GM23338 (cell line): ENCODE measurements at regions not wholly inside any gene's neighbourhood (a gene's known extent, or its start where the extent isn't known, plus 50 kb on each side); places are given as distances from the start of the nearest gene placed in this dataset.

Experiments
- ATAC-seq: fragments of 200-7000 bp; cut with Tn5 transposase; 3 replicates; pipeline ENCODE4 v1.9.1; 2020
- DNase-seq: peaks from one replicate; pipeline ENCODE4 v3.0.0-alpha.2; 2015; ENCODE audit warnings: low spot score
- H2AFZ ChIP-seq: fragments of 200-600 bp; sonication (generic); 2 replicates; pipeline ENCODE4 v1.8.0; 2016; ENCODE audit warnings: antibody characterized with exemption, mild to moderate bottlenecking, moderate library complexity
- H3F3A ChIP-seq: fragments of 200-600 bp; sonication (generic); replicated peaks from 2 replicates; pipeline ENCODE4 v1.8.0; 2017; ENCODE audit warnings: antibody characterized with exemption, mixed run types, low read depth
- H3K27ac ChIP-seq: fragments of 200-600 bp; sonication (generic); 2 replicates; pipeline ENCODE4 v1.6.1; 2016; ENCODE audit warnings: low read depth
- H3K27me3 ChIP-seq: fragments of 200-600 bp; sonication (generic); 2 replicates; pipeline ENCODE4 v1.8.0; 2016; ENCODE audit warnings: mild to moderate bottlenecking, mixed run types, moderate library complexity; ENCODE audit not compliant: insufficient read depth
- H3K36me3 ChIP-seq: fragments of 200-600 bp; sonication (generic); 2 replicates; pipeline ENCODE4 v1.8.0; 2016; ENCODE audit warnings: mild to moderate bottlenecking; ENCODE audit not compliant: insufficient read depth
- H3K4me1 ChIP-seq: fragments of 200-600 bp; sonication (generic); 2 replicates; pipeline ENCODE4 v1.8.0; 2016; ENCODE audit warnings: mild to moderate bottlenecking, moderate library complexity; ENCODE audit not compliant: insufficient read depth
- H3K4me2 ChIP-seq: fragments of 200-600 bp; sonication (generic); 2 replicates; pipeline ENCODE4 v1.7.1; 2017; ENCODE audit warnings: mixed run types
- H3K4me3 ChIP-seq: fragments of 200-600 bp; sonication (generic); 2 replicates; pipeline ENCODE4 v1.6.1; 2016; ENCODE audit warnings: mixed run types
- H3K79me2 ChIP-seq: fragments of 200-600 bp; sonication (generic); replicated peaks from 2 replicates; pipeline ENCODE4 v1.8.0; 2017; ENCODE audit warnings: mild to moderate bottlenecking; ENCODE audit not compliant: insufficient read depth
- H3K9me2 ChIP-seq: fragments of 200-600 bp; sonication (generic); 2 replicates; pipeline ENCODE4 v1.8.0; 2017; ENCODE audit not compliant: insufficient read depth
- H4K20me1 ChIP-seq: fragments of 200-600 bp; sonication (generic); replicated peaks from 2 replicates; pipeline ENCODE4 v1.8.0; 2017; ENCODE audit warnings: mild to moderate bottlenecking; ENCODE audit not compliant: insufficient read depth
- H3K27ac Mint-ChIP-seq: 2 replicates; pipeline ENCODE4 v1.8.0; 2020; ENCODE audit warnings: inconsistent platforms, mild to moderate bottlenecking, moderate library complexity, mixed read lengths
- H3K27me3 Mint-ChIP-seq: 3 replicates; pipeline ENCODE4 v1.8.0; 2022; ENCODE audit warnings: low read depth, mild to moderate bottlenecking, moderate library complexity, mixed read lengths, inconsistent platforms; ENCODE audit not compliant: insufficient read depth, poor library complexity
- H3K36me3 Mint-ChIP-seq: 3 replicates; pipeline ENCODE4 v1.8.0; 2021; ENCODE audit warnings: low read depth, mild to moderate bottlenecking, inconsistent platforms, moderate library complexity, mixed read lengths
- H3K4me1 Mint-ChIP-seq: 3 replicates; pipeline ENCODE4 v1.8.0; 2020; ENCODE audit warnings: mild to moderate bottlenecking, inconsistent platforms, mixed read lengths
- H3K4me3 Mint-ChIP-seq: 3 replicates; pipeline ENCODE4 v1.8.0; 2021; ENCODE audit warnings: moderate library complexity, mild to moderate bottlenecking, inconsistent platforms, mixed read lengths
- H3K9me3 Mint-ChIP-seq: 3 replicates; pipeline ENCODE4 v1.8.0; 2020; ENCODE audit warnings: moderate library complexity, mild to moderate bottlenecking, inconsistent platforms, mixed read lengths
- CTCF ChIP-seq, 2 experiments: fragments of 200-600 bp in 1 of 2; sonication (generic) in 1 of 2; conservative IDR thresholded peaks; 2 replicates each; pipeline versions ENCODE4 v1.5.1 to v1.6.1; 2016 to 2017; ENCODE audit warnings: antibody characterized with exemption in 2 of 2, low read depth in 2 of 2, mild to moderate bottlenecking in 2 of 2, moderate library complexity in 1 of 2
- NANOG ChIP-seq: IDR thresholded peaks from 2 replicates; pipeline ENCODE4 v1.6.1; 2016; ENCODE audit warnings: antibody characterized with exemption, borderline replicate concordance
- POLR2AphosphoS5 ChIP-seq: IDR thresholded peaks from 2 replicates; pipeline ENCODE4 v1.6.1; 2016; ENCODE audit warnings: antibody characterized with exemption, low read depth
- ZNF462 ChIP-seq: fragments of 250-450 bp; sonication (Bioruptor Pico); IDR thresholded peaks from 2 replicates; pipeline ENCODE4 v1.5.0; 2020; ENCODE audit warnings: mild to moderate bottlenecking, moderate library complexity

DNA sequence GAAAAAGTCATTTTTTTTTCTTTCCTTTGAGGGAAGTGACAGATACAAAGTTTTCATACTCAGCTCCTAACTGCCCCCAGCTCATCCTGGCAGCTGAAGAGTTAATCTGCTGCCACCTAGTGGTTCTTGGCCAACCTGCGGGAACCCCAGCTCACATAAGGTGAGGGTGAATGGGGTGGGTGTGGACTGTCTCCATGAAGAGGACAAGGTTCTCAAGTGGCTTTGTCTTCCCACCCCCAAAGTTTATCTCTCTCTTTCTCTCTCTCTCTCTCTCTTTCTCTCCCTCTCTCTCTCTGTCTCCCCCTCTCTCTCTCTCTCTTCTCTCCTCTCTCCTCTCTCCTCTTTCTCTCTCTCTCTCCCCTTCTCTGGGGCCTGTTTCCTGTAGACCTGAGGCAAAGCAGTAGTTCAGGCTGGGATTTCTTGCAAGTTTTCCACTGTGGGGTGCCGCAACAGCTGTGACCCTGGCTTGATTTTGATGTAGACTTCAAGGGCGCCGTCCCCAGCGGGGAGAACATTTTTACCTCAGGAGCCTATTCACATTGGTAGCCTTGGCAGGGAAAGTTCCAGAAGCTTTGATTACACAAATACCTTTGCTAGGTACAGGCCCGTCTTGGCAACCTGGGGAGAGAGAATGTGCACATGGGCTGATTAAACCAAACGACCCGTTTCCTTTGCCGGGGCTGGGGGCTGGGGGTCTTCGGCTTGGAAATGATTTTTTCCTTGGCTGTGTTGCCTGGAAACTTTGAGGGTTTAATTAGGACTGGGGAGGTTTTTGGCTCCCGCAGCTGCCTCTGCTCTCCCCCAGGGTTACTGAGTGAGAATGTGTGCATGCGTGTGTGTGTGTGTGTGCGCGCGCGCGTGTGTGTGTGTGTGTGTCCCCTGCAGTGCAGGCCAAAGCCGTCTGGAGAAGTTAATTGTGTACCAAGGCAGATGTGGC is 135.9 kb downstream of the TM2D1 start:
- Mint-ChIP-seq H3K27me3 (peaks cover 4% of the 10 kb centered on the region), H3K4me1 (peaks cover 25% of the 10 kb centered on the region; the same call in 2 of the 3 replicates)
- ATAC-seq = peak; percentile 97

More for the DNA sequence above, 135.9 kb downstream of the TM2D1 start:
- TF ChIP-seq ZNF462 (CRISPR knock-in tag) = peak; percentile 90
- TF ChIP-seq CTCF (conservative IDR thresholded peaks at IDR 0.05; ENCODE audit: low read depth in 2 of 2) = peak; percentile 93 to 98
- no peak for TF ChIP-seq POLR2AphosphoS5
- TF ChIP-seq NANOG = 0 out of 2 replicates have a peak, but pooled peaks have one; percentile 25
- peak overlapping the region; percentile 53; the same call in 1 of the 2 replicates for H3K27ac ChIP-seq
- Mint-ChIP-seq H3K4me3 (peak overlapping the region; percentile 24; the same call in 2 of the 3 replicates), H3K36me3 (no peaks in the 10 kb centered on the region), H3K9me3 (no peaks in the 10 kb centered on the region), H3K27ac (peak overlapping the region; percentile 85)
- H3F3A ChIP-seq = no peaks in the 10 kb centered on the region
- peak overlapping the region; percentile 60 for H2AFZ ChIP-seq
- peak; percentile 91 for DNase-seq
- peaks cover 8% of the 10 kb centered on the region; the same call in 1 of the 2 replicates for H3K4me1 ChIP-seq
- H3K79me2 ChIP-seq = no peaks in the 10 kb centered on the region
- H3K9me2 ChIP-seq = no peaks in the 10 kb centered on the region
- no peaks in the 10 kb centered on the region for H4K20me1 ChIP-seq
- peak overlapping the region; percentile 3; the same call in 1 of the 2 replicates for H3K4me2 ChIP-seq
- no peaks in the 10 kb centered on the region for H3K27me3 ChIP-seq
- no peak overlapping the region for H3K4me3 ChIP-seq
- H3K36me3 ChIP-seq = no peaks in the 10 kb centered on the region
